ENCODE measurements at regions not wholly inside any gene's neighbourhood (a gene's known extent, or its start where the extent isn't known, plus 50 kb on each side); places are given as distances from the start of the nearest gene placed in this dataset.

DNA sequence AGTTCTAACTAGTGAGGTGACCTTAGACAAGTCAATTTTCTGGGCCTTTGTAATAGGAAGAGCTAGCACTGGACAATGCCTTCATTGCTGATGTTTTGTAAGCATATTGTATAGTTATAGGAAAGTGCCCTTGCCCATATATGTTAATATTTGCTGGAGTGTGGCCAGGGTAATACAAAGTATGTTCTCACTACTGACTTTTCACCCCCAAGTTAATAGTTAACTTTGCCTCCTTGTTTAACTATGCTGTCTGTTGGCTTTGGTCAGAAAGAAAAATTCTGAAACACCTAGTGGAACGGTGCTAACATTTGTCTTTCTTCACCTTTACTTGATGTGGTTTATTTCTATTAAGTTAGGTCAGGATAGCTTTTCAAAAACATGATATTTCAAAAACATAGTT lies 287.4 kb upstream of the CTNNB1 start:
- H3K9me2 ChIP-seq (replicated peaks; ENCODE audit: low read depth, low read length) = no peaks in the 10 kb centered on the region
- TF ChIP-seq, protein P1, sequence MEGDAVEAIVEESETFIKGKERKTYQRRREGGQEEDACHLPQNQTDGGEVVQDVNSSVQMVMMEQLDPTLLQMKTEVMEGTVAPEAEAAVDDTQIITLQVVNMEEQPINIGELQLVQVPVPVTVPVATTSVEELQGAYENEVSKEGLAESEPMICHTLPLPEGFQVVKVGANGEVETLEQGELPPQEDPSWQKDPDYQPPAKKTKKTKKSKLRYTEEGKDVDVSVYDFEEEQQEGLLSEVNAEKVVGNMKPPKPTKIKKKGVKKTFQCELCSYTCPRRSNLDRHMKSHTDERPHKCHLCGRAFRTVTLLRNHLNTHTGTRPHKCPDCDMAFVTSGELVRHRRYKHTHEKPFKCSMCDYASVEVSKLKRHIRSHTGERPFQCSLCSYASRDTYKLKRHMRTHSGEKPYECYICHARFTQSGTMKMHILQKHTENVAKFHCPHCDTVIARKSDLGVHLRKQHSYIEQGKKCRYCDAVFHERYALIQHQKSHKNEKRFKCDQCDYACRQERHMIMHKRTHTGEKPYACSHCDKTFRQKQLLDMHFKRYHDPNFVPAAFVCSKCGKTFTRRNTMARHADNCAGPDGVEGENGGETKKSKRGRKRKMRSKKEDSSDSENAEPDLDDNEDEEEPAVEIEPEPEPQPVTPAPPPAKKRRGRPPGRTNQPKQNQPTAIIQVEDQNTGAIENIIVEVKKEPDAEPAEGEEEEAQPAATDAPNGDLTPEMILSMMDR (conservative IDR thresholded peaks at IDR 0.05; ENCODE audit: low read length) = no peak
- no peak for TF ChIP-seq EZH2phosphoT487 (IDR thresholded peaks at IDR 0.05; ENCODE audit: borderline replicate concordance)
- H3K36me3 ChIP-seq (ENCODE audit: insufficient read depth, low read length) = no peaks in the 10 kb centered on the region
- no peaks in the 10 kb centered on the region for H3K27me3 ChIP-seq (ENCODE audit: insufficient read depth, low read length, poor library complexity, severe bottlenecking)
- no peaks in the 10 kb centered on the region for H4K20me1 ChIP-seq (ENCODE audit: insufficient read depth, low read length, poor library complexity, severe bottlenecking)
- no peaks in the 10 kb centered on the region for H3K4me1 ChIP-seq (ENCODE audit: insufficient read depth, low read length, poor library complexity, severe bottlenecking)
- no peaks in the 10 kb centered on the region for H3K9me3 ChIP-seq (ENCODE audit: insufficient read depth, low read depth, low read length)
- H3K4me3 ChIP-seq (ENCODE audit: low read length, poor library complexity, severe bottlenecking) = no peak overlapping the region
- H2AFZ ChIP-seq (ENCODE audit: low read length) = no peak overlapping the region
- H3K79me2 ChIP-seq (ENCODE audit: insufficient read depth, low read length) = no peaks in the 10 kb centered on the region
- no peaks in the 10 kb centered on the region for H3F3A ChIP-seq (ENCODE audit: low read depth)
- H3K4me2 ChIP-seq (ENCODE audit: low read depth, low read length, poor library complexity, severe bottlenecking) = no peak overlapping the region
- H3K9ac ChIP-seq (ENCODE audit: low read depth, low read length, poor library complexity, severe bottlenecking) = no peak overlapping the region

DNA sequence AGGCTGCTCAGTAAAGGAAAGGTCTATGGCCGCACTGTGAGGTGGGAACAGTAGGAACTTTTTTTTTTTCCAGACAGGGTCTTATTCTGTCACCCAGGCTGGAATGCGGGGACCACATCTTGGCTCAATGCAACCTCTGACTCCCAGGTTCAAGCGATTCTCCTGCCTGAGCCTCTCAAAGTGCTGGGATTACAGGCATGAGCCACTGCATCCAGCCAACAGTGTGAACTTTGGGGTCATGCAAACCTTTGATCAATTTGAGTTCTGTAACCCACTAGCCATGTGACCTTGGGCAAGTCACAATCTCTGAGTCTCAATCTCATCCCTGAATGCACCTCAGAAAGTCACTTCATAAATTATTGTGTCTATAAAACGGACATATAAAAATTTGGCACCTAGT lies 286.8 kb upstream of the CTNNB1 start:
- Histone ChIP-seq H3K9ac (ENCODE audit: low read depth, low read length, poor library complexity, severe bottlenecking) (no peak overlapping the region), H3K9me2 (replicated peaks; ENCODE audit: low read depth, low read length) (no peaks in the 10 kb centered on the region), H2AFZ (ENCODE audit: low read length) (no peak overlapping the region), H3K4me1 (ENCODE audit: insufficient read depth, low read length, poor library complexity, severe bottlenecking) (no peaks in the 10 kb centered on the region), H4K20me1 (ENCODE audit: insufficient read depth, low read length, poor library complexity, severe bottlenecking) (no peaks in the 10 kb centered on the region), H3F3A (ENCODE audit: low read depth) (no peaks in the 10 kb centered on the region), H3K9me3 (ENCODE audit: insufficient read depth, low read depth, low read length) (no peaks in the 10 kb centered on the region), H3K4me3 (ENCODE audit: low read length, poor library complexity, severe bottlenecking) (no peak overlapping the region), H3K36me3 (ENCODE audit: insufficient read depth, low read length) (no peaks in the 10 kb centered on the region), H3K79me2 (ENCODE audit: insufficient read depth, low read length) (no peaks in the 10 kb centered on the region), H3K4me2 (ENCODE audit: low read depth, low read length, poor library complexity, severe bottlenecking) (no peak overlapping the region), H3K27me3 (ENCODE audit: insufficient read depth, low read length, poor library complexity, severe bottlenecking) (no peaks in the 10 kb centered on the region)
- no peak for TF ChIP-seq EZH2phosphoT487 (IDR thresholded peaks at IDR 0.05; ENCODE audit: borderline replicate concordance)
- TF ChIP-seq, protein P1 (conservative IDR thresholded peaks at IDR 0.05; ENCODE audit: low read length) = no peak

DNA sequence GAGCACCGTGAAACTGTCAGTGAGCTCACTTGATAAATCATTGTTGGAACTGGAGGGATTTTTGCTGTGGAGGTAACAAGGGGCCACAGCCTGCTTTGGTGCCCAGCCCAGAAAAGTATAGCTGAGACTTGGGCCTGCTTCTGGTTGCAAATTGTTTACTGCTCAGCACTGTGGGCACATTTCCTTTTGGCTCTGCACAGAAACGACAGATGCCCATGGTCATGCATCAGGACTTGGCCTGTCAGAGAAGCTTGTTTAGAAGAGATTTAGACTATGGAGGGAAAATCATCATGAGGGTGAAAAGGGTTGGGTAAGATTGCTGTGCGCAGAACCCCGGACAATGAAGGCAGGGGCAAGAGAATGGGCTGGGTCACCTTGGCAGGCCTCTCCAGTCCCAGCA lies 286.1 kb upstream of the CTNNB1 start:
- H3F3A ChIP-seq (ENCODE audit: low read depth) = no peaks in the 10 kb centered on the region
- no peaks in the 10 kb centered on the region for H3K36me3 ChIP-seq (ENCODE audit: insufficient read depth, low read length)
- no peaks in the 10 kb centered on the region for H3K4me1 ChIP-seq (ENCODE audit: insufficient read depth, low read length, poor library complexity, severe bottlenecking)
- H3K79me2 ChIP-seq (ENCODE audit: insufficient read depth, low read length) = no peaks in the 10 kb centered on the region
- H3K4me2 ChIP-seq (ENCODE audit: low read depth, low read length, poor library complexity, severe bottlenecking) = no peak overlapping the region
- H4K20me1 ChIP-seq (ENCODE audit: insufficient read depth, low read length, poor library complexity, severe bottlenecking) = no peaks in the 10 kb centered on the region
- H3K9me2 ChIP-seq (replicated peaks; ENCODE audit: low read depth, low read length) = no peaks in the 10 kb centered on the region
- no peak overlapping the region for H3K4me3 ChIP-seq (ENCODE audit: low read length, poor library complexity, severe bottlenecking)
- H3K9me3 ChIP-seq (ENCODE audit: insufficient read depth, low read depth, low read length) = no peaks in the 10 kb centered on the region
- no peaks in the 10 kb centered on the region for H3K27me3 ChIP-seq (ENCODE audit: insufficient read depth, low read length, poor library complexity, severe bottlenecking)
- H3K9ac ChIP-seq (ENCODE audit: low read depth, low read length, poor library complexity, severe bottlenecking) = no peak overlapping the region
- no peak overlapping the region for H2AFZ ChIP-seq (ENCODE audit: low read length)
- TF ChIP-seq, protein P1 (conservative IDR thresholded peaks at IDR 0.05; ENCODE audit: low read length) = no peak
- no peak for TF ChIP-seq EZH2phosphoT487 (IDR thresholded peaks at IDR 0.05; ENCODE audit: borderline replicate concordance)

Measured in Loucy (cell line).